Activated CD4-positive, alpha-beta T cell treated with anti-CD3 and anti-CD28 coated beads, Interleukin-2, amount 50 U/mL, for 16 hours (primary cell): ENCODE measurements at regions not wholly inside any gene's neighbourhood (a gene's known extent, or its start where the extent isn't known, plus 50 kb on each side); places are given as distances from the start of the nearest gene placed in this dataset.
"Not testable (repeated sequence)": the region's sequence is repeated elsewhere in the genome, so short reads cannot be mapped to it uniquely, and the experiment has no call there.

Experiments
- DNase-seq: peaks from one replicate; pipeline ENCODE4 v3.0.0-alpha.2; 2020

DNA sequence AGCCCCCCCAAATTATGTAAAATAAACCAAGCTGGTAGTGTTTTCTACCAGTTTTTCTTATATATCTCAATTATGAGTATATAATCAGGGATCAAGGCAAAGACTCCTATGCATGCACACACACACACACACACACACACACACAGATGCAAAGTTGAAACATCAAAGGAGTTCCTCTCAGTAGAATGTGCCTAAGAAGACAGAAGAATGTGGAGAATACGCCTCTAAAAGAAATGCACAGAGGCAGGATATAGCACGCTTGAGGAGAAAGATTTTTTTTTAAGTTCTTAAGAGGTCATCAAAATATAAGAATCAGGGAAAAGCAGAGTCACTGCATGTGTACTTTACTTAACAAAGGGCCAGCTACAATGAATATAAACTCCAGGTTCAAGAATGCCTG lies 138.2 kb upstream of the CLEC14A start:
- no peak for DNase-seq

DNA sequence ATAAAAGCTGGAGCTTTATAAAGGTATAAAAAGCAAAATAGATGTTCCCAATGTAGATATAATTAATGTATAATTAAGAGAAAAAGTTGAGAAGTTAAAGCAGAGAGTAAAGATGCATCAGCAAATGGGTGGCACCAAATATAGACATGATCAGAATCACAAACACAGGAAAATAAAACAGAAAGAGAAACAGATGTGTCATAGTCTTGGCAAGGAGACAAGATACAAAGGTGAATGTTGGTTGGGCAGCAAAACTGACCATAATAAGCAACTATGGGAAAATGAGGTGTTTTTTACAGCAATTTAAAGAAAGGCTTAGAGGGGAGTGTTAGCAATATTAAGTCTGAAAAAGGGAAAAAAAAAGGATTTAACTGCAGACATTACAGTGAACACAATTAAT lies 135.4 kb upstream of the CLEC14A start:
- DNase-seq: no peak

DNA sequence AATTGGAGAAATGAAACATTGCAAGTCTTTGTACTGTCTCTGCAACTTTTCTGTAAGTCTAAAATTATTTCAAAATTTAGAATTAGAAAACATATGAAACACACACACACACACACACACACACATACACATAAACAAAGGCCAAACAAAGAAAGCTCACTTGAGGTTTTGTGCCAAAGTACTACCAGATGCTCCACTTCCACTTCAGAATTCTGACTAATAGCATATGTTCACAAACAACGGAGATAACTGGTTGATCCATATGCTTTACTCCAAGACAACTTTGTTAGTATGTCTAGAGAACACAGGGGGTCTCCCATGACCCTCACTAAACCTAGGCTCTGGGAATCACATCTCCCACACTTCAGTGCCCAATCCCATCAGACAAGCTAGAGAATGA lies 133.8 kb upstream of the CLEC14A start:
- no peak for DNase-seq

DNA sequence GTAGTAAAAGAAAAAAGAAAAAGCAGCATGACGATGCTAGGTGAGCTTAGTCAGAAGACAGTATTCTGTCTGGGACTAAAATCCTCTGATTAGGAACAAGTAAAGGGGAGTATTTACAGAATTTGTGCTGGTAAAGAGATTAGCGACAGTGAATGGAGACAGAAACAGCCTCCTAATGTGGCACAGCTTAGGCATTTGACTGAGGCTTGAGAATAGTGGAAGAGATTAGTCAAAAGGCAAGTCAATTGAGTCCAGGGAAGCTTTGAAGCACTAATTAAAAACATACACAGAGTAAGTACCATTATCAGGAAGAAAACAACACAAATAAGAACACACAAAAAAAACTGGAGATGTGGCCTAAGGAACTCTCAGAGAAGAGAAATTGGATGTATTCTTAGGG lies 131.9 kb upstream of the CLEC14A start:
- no peak for DNase-seq

DNA sequence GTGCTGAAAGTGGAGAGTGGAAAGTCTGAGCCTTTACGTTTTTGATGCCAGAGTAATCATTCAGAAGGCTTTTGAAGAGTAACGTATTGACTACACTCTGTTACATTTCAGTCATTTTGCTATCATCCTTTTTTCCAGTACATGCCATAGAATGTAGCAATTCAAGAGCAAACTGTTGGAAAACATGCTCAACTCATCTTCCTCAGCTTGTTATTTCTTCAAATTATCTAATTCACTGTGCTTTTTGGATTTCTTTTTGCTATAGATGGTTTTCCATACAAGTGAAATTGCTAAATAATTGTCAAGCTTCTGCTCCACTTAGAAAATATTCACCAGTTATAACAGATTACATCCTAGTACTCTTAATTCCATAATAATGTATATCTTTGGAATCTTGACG lies 129.9 kb upstream of the CLEC14A start:
- DNase-seq: no peak

DNA sequence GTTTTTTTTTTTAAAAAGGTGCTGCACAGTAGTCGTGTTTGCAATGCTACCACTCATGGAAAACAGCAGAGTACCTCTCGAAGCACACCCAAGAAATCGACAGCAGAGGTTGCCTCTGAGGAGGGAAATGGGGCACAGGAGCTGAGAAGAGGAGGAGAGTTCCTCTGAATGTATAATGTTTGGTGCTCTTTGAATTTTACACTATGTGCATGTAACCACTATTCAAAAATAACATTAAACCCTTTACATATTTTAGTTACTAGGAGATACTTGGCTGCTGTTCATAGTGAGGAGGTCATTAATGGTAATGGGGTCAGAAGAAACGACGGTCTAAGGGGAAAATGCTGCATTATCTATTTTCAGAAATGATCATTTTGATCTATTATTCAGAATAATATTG lies 129.4 kb upstream of the CLEC14A start:
- DNase-seq: no peak

DNA sequence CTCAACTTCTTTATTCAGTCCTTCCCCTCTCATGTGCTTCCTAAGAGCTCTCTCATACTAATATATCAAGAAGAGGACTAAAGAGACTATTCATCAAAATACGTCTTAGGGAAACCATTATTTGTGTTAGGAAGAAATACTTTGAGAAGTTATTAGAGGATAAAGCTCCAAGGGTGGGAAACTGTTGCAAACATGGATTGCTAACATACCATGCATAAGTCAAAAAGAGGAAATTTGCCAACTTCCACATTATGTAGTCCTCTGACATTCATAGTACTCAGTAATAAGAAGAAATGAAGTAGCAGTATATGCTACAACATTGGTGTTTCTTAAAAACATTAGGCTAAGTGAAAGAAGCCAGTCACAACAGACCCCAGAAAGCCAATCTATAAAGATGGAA lies 128.8 kb upstream of the CLEC14A start:
- no peak for DNase-seq

DNA sequence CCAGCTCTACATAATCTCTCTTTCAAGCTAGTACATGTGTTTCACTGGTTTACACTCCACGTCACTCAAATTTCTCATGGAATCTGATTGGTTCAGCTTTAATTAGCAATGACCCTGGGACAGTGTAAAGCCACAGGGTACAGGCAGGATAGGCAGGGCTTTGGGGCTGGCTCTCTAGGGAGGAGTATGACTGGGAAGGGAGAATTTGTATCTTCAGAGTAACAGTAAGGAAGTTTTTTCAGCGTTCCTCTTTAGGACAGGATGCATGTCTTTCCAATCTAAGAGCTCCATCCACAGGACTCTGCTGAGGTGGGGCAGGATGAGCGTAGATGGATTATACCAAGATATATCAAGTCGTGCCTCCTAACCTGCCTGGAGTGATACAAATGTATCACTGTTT lies 112.0 kb upstream of the CLEC14A start:
- DNase-seq: no peak

DNA sequence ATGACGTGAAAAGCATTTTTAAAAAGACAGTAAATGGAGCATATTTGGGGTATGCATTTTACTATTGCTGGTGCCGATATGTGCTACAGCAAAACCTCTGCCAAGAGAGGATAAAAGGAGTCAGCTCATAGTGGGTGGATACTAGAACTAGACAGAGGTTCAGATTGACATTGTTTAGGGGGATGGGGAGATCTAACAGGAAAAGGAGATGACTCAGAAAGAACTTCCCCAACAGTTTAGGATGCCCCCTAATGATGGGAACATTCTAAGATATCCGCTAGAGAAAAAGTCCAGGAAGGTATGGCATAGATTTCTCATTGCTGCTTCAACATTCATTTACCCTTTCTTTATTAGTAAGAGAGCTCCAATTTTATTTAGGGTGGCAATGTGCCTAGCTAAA lies 110.5 kb upstream of the CLEC14A start:
- DNase-seq: no peak

DNA sequence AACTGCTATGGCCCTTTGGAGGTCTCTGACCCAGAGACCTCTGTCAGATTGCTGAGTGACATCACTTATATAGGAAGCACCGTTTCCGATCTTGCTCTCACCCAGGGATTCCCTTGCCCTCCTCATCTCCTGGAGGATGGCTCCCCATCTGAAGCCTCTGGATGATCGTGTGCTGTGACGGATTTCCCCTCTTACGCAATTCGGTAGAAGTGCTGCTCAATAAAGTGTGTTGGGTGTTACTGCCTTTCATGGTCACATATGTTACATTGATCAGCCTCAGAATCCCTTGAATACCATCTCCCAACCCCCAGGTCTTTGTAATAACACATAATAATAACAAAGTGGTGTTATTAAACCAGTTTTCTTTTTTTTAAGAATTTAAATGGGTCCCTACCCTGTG lies 107.3 kb upstream of the CLEC14A start:
- no peak for DNase-seq

DNA sequence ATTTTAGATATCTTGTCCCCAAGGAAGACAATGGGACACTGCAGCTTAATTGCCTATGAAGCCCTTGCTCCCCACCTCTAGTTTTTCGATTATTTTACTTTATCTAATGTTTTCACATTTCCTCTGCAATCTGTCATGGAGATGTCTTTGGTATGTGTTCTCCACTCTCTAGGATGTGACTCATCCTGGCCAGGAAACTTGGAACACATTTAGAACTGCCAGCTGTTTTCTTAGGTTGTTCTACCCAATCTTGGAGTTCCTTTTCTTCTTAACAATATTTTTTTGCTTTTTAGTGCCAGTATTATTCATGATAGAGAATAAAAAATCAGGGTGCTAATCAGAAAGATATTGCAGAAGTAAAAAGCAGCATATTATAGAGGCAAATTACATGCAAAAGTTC lies 101.7 kb upstream of the CLEC14A start:
- no peak for DNase-seq

DNA sequence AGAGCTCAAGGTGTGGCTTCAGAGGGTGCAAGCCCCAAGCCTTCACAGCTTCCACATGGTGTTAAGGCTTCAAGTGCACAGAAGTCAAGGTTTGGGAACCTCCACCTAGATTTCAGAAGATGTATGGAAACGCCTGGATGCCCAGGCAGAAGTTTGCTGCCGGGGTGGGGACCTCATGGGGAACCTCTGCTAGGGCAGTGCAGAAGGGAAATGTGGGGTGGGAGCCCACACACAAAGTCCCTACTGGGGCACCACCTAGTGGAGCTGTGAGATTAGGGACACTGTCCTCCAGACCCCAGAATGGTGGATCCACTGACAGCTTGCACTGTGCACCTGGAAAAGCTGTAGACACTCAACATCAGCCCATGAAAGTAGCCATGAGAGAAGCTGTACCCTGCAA lies 99.6 kb upstream of the CLEC14A start:
- DNase-seq: not testable (repeated sequence)

DNA sequence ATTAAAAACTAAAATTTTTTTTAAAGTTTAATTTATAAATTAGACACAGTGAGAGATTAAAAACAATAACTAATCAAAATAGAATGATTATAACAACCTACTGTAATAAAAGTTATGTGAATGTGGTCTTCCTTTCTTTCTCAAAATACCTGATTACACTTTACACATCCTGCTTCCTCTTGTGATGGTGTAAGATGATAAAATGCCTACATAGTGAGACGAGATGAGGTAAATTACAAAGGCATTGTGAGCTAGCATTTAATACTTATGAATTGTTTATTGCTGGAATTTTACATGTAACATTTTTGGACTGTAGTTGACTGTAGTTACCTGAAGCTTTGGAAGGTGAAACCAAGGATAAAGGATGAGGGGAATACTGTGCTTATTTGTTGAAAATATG lies 94.2 kb upstream of the CLEC14A start:
- no peak for DNase-seq

DNA sequence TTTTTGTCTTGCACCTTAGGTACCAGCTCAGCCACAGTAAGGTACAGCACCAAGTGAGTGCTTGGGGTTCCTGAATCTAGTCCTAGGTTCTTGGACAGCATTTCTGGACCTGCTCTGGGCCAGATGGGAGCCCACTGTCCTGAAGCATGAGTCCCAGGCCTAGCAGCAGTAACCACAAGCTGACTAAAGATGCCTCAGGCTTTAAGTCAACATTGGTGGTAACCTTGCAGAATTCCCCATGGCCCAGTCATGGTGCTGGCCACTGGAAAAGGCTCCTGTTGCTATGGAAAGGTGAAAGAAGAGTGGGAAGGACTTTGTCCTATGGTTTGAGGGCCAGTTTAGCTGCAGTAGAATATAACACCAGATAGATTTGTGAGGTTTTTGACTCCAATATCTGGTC lies 86.9 kb upstream of the CLEC14A start:
- DNase-seq: no peak

DNA sequence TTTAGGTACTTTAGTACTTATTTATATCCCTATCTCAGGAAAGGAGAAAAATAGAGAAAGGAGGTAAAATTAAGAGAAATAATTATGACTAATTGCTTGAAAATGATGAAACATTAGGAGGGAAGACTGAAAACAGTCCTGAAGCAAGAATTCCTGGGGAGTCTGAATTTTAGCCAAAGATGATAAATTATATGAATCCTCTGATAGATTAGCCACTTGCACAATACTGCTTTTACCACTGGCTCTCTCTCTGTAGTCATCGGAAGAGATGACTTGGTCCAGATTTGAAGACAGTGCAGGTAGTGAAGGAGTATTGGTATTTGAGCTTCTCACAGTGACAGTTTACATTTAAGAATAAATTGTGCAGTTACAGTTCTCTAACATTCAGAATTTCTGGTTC lies 83.8 kb upstream of the CLEC14A start:
- no peak for DNase-seq

DNA sequence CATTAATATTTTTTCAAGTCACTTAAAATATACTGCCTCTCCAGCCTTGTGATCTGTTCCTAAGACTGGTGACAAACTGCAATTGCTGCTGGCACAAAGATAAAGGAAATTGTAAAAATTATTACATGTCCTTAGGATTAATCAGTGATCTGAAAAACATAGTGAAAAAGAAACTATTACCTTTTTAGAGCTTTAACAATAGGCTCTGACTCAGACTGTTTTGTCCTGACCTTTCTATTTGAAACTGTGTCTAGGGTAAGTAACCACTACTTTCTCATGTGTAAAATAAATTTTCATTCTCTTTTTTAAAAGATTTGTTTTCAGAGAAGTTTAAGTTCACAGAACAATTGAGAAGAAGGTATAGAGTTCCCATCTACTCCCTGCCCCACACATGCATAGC lies 80.4 kb upstream of the CLEC14A start:
- DNase-seq: no peak

DNA sequence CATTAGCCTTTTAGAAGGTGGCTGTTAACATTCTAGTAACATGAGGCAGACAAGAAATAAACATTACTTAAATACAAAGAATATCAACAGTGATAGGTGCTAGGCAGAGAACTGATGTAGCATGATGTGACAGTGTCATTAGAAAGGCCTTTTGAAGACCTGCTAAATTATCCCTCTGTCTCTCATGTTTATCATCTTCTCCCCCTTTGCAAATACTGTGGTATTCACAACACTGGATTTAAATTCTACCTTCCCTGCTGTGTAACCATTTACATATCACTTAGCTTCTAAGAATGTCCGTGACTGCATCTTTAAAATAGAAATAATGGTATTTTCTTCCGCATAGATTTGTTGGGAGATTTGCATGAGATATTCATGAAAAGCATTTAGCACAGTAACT lies 74.4 kb upstream of the CLEC14A start:
- no peak for DNase-seq

DNA sequence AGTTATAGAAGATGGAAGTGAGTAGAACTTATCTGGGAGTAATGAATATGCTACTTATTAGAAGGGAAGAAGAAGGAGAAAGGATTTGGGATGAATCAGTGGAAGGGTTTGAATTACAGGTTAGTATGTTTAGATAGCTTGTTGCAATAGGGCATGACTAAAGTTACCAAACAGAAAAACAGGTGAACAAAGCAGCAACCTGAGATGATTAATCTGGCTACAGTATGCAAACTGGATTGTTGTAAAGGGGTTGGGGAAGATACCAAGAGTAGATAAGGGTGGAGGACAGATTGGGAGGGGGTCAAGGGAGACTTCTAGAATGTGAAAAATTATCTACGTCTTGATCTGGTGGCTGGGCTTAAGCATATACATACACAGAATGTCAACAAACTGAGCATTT lies 73.4 kb upstream of the CLEC14A start:
- no peak for DNase-seq

DNA sequence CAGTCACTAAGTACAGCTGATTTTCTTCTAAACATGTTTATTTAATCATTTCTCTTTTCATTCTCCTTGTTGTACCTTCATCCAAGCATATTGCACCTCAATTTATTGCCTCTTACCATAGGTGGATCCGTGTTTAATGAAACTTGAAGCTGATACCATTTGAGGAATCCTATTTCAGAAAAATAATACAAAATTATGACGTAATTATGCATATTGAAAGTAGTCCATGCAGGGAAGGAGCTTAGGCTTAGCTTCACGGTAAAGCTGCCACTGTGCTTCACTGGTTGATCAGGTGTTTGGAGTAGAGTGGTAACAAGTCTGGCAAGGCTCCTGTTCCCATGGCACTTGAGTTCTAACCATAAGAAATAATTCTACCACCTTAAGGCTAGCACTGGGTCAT lies 61.0 kb upstream of the CLEC14A start:
- DNase-seq: no peak

DNA sequence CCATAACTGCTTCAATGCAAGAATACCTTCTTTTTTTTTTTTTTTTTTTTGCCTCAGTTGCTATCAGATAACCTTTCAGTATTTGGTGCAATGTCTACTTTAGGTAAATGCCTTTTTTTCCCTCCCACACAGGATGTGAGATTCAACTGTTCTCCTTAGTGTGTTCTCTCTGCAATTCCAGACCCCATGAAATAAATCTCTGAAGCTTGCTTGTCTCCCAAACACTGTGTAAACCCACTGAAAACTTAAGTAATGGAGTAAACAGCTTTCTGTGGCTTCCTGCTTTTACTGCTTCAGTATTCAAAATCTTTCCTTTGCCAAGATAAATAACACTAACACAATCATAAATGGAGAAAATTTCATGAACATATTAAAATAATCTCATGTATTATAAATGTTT lies 55.8 kb upstream of the CLEC14A start:
- no peak for DNase-seq

DNA sequence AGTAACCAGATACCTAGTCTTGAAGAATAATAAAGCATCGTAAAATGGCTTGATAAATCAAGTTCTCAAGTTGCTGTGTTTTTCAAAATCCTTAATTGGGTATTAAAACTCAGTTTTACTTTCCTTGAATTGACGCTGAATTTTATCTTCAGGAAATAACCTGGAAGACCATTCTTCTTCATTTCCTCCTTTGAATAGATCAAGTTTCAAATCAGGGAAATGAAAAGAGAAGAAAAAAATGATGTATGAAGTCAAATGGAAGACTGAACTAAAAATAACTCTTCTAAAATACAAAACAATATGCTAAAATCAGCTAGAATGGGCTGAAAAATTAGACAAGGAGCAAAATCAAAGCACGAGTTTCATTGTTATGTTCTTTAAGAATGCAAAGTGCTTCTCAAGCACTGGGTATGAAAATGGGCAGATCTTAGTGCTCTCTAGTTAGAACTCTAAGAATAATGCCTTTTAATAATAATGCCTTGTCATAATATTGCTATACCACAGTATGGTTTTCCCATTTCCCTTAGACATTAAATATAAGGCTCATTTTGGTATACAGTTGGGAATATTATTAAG lies 54.6 kb upstream of the CLEC14A start:
- DNase-seq: no peak

DNA sequence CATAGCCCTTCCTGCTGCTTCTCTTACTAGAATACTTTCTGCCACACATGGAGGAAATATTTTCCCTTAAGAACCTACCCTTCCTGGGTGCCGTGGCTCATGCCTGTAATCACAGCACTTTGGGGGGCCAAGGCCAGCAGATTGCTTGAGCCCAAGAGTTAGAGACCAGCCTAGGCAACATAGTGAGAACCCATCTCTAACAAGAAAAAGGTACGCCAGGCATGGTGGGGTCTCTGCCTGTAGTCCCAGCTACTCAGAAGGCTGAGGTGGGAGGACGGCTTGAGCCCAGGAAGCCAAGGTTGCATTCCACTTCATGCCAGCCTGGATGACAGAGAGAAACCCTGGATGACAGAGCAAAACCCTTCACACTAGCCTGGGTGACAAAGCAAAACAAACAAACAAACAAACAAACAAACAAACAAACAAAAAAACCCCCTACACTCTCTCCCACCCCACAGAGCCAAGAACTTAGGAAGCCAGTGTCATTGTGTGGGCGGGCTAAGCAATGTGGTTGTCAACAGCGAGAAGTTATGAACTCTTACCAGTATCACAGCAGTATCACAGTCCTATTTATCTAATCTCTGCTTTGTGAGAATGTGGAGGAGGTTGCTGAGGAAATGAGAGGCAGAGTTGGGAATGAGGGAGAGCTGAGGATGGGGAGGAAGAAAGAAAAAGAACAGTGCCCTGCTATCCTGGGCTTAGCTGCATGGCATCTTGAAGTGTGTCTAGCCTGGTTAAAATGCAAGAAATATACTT lies 53.8 kb upstream of the CLEC14A start:
- DNase-seq: no peak
